ENCODE measurements at regions not wholly inside any gene's neighbourhood (a gene's known extent, or its start where the extent isn't known, plus 50 kb on each side); places are given as distances from the start of the nearest gene placed in this dataset.

DNA sequence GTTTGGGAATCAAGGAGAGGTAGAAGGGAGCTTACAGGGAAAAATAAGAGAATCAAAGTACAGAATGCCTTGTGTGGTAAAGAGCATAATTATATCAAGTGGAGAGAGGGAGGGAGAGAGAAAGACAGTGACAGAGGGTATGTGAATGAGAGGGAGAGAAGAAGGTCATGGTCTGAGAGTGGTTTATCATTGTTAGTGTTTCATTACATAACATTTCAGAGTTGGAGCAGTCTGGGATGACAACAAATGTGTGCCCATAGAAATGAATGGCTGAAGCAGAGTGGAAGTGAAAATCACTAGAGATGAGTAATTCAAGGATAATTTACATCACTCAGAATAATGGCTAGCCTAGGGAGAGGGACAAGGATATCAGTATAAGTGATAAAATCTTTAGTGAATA lies 799.2 kb downstream of the TLE1 start:
- no peak for DNase-seq

GRCh38 chr9:80885894-80886293 lies 803.5 kb downstream of the TLE1 start:
- DNase-seq, result peak; percentile 5

DNA sequence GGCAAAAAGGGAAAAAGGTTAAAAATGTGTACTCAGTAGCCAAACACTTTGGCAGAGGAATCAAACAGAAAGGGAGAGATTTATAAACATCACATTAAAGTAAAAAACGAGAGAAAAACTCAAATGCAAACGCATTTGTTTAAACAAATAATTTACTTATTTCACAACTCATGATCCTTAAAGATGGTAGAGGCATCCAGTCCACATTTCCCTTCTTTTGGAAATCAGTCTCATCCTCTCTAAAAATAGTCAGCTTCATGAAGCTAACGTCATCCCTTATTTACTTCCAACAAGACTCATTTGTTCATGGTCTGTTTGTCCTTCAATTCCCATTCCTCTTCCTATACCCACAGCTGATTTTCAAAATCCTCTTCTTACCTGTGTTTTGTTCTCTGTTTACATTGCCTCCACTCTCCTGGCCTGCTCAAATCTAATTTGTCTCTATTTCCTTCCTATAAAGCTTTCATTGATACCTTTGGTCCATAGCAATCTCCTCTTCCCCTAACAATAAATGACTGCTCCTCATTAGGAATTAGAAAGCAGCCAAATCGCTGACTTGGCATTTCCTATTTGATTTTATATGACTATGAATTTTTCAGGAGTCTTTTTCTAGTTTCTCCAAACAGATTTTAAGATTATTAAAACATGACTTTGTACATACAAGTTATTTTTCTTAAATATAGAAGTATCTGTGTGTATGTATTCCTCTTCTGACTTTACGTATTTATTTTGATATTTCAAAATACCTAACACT lies 805.3 kb downstream of the TLE1 start:
- no peak for DNase-seq

DNA sequence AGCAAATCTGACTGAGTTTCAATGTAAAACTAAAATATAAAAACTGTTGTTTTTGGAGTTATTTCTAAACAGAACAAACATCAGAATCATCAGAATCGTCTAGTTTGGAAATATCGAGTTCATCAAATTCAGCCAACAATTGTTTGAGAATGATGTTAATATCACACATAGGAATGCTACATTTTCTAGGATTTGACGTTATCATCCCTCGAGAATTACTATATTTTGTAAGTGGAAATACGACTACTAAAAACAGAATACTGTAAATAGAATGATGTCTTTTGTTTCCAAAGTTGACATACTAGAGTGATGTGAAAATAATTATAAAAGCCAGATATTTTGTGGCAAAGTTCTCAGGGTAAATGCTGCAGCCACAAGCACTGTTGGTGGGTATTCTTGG lies 805.9 kb downstream of the TLE1 start:
- no peak for DNase-seq

DNA sequence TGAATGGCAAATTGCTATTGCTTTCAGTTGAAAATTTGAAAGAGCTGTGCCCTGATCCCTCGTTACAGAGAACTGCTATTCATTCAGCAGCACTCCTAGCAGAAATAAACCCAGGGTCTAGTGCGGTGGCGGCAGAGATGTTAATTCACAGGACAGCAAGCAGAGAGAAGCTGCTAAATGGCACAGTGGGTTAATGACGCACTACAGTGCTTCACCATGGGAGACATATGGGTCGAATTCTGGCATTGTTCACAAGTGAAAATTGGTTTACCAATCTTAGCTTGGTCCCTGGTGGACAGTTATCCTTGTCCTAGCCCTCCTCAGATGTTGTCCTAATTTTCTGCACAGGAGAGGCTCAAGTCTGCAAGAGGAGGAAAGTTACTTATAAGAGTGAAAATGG lies 807.4 kb downstream of the TLE1 start:
- no peak for DNase-seq

GRCh38 chr9:80881320-80881719 lies 808.0 kb downstream of the TLE1 start:
- DNase-seq, result no peak

GRCh38 chr9:80878556-80878955 lies 810.8 kb downstream of the TLE1 start:
- no peak for DNase-seq

DNA sequence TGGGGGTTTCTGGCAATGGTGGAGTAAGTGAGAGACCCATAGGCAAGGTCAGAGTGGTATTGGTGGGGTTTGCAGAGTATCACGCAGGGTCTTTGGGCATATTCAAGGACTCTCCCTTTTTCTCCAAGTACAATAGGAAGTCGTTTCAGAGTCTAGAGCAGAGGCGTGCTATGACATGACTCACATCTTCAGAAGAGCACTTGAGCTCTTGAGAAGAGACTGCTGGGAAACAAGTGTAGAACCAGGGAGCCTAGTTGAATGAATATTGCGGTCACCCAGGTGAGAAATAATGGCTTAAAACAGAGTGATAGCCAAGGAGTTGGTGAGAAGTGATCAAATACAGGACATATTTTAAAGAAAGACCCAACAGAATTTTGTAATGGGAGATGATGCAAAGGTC lies 813.4 kb downstream of the TLE1 start:
- no peak for DNase-seq

- no peak for DNase-seq
These were observed 815.1 kb downstream of the TLE1 start for GRCh38 chr9:80874276-80874675.

GRCh38 chr9:80873861-80874260 lies 815.5 kb downstream of the TLE1 start:
- DNase-seq, result no peak

- DNase-seq, result no peak
These were observed 817.8 kb downstream of the TLE1 start for GRCh38 chr9:80871596-80871995.

GRCh38 chr9:80867731-80868130 lies 821.6 kb downstream of the TLE1 start:
- DNase-seq, result no peak

- no peak for DNase-seq
These were observed 822.6 kb downstream of the TLE1 start for GRCh38 chr9:80866576-80867227.

- DNase-seq, result no peak
These were observed 823.2 kb downstream of the TLE1 start for GRCh38 chr9:80866121-80866520.

DNA sequence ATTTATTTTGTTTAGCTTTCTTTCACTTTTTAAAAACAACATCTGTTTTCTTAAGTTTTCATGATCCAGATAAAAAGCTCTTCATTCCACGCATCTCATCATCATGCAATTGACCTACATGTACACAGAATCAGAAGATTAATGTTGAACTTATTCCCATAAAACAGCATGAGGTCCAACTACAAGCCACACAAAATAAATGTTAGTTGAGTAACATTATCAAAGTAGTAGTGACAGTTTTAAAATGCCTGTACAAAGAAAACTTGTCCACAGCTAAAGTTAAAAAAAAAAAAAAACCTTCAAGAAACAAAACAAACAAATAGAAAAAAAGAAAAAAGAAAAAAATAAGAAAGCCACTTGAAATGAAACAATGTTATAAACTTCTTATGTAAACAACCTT lies 846.3 kb downstream of the TLE1 start:
- no peak for DNase-seq

DNA sequence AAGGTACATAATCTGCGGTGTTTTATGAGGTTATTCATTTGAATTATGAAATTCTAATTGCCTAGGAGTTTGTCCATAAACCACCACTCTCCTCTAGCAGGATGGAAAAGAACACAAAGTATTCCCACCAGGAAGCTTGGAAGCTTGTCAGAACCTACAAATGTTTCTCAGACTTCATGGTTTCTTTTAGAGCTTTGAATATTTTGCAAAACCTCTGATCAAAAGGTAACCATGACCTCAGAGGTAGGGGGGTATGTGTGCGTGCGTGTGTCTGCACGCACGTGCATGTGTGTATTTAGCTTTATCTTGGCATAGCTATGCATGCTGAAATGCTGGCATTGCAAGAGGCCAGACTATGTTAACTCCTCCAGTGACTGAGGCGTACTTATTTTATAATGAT lies 847.0 kb downstream of the TLE1 start:
- DNase-seq, result no peak

DNA sequence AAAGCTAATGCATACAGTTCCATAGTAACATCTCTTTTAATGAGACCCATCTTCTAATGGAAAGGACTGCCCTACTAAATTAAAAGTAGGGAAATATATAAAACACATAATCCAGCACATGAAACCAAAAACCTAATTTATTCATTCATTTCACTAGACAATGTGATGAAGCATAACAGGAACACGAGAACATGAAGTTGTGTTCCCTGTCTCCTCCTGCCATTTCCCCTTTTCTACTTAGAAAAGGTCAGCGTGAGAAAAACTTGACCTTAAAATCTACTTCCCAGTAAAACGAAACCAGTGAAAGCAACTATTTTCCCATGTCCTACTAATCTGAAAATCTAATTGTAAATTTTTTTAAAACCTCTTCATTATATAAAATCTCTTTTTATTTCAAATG lies 847.5 kb downstream of the TLE1 start:
- DNase-seq, result no peak

- DNase-seq, result peak; percentile 27
These were observed 849.3 kb downstream of the TLE1 start for GRCh38 chr9:80839821-80840675.

- no peak for DNase-seq
These were observed 853.3 kb downstream of the TLE1 start for GRCh38 chr9:80836013-80836412.

GRCh38 chr9:80831751-80832150 lies 857.6 kb downstream of the TLE1 start:
- no peak for DNase-seq

DNA sequence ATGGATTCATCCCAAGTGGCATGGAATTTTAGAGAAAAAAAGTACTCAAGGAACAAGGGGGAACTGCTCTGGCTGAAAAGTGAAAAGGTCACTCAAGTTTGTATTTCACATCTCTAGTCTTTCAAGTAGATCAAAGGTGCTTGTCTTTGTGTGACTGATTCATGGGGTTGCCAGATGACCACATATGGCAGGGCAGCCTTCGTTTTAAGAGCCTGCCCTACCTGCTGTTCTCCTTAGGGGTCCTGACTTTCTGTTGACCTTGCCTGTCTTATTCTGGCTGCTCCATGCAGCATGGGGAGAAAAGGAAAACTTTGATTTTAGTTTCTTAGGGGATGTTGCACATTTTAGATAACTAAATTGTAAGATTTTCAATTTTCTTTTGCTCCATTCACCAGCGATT lies 877.7 kb downstream of the TLE1 start:
- no peak for DNase-seq

DNA sequence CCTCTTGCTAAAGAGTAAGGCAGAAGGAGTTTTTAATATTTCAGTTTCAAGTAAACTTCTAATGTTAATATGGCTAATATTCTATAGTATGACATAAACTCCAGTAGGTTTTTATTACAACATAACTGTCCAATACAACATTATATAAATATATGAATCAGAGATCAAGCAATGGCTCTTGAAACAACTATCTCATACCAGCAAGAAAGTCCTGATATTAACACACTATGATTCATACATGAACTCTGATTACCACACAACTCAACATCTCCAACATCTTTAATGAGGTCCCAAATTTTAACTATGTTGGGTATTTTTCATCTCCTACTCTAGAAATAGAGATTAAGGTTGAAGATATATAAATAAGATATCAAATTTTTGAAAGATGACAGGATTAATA lies 878.3 kb downstream of the TLE1 start:
- no peak for DNase-seq

- no peak for DNase-seq
These were observed 882.7 kb downstream of the TLE1 start for GRCh38 chr9:80806671-80807070.

DNA sequence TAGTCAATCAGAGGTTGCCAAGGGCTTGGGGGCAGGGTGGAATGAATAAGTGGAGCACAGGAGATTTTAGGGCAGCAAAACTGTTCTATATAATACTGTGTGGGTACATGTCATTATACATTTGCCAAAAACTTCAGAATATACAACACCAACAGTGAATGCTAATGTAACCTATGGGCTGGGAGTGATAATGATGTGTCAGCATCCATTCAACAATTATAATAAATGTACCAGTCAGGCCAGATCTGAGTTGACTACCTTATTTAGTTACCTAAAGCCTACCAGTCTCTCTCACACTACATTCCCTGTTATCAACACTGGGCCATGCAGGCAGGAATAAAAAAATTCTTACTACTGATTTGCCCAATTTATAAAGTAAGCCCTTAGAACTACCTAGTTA lies 884.5 kb downstream of the TLE1 start:
- no peak for DNase-seq
